ENCODE measurements at regions not wholly inside any gene's neighbourhood (a gene's known extent, or its start where the extent isn't known, plus 50 kb on each side); places are given as distances from the start of the nearest gene placed in this dataset.

DNA sequence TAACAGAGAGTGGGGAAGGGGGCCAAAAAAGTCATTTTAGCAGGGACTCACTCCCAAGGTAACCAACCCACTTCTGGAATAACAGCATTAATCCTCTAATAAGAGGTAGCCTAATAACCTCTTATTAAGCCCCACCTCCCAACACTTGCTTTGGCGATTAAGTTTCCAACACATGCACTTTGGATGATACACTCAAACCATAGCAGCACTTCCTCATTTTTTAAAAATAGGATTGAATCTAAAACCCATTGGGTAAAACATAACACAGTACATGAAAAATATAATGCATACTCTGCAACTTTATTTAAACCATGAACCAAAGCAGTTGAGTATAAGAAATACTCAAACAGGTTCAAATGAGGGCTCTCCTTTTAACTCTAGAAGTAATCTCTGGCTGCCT is 318.3 kb downstream of the HACE1 start:
- ChIA-PET POLR2A (no interaction called here), CTCF (no interaction called here)
- Histone ChIP-seq H3K4me3 (ENCODE audit: low read depth in 2 of 2, low read length in 2 of 2) (no peak overlapping the region), H3K9me3 (ENCODE audit: control insufficient read depth, insufficient read depth, low read depth, low read length) (no peaks in the 10 kb centered on the region), H3K36me3 (ENCODE audit: control insufficient read depth, insufficient read depth, low read length) (no peaks in the 10 kb centered on the region), H3K27me3 (ENCODE audit: control insufficient read depth, insufficient read depth, low read length) (no peaks in the 10 kb centered on the region), H3K4me1 (ENCODE audit: control insufficient read depth, insufficient read depth, low read length) (no peaks in the 10 kb centered on the region), H3K27ac (ENCODE audit: low read length) (no peak overlapping the region)
- DNase-seq (ENCODE audit: low read depth, low spot score): no peak
- BruUV-seq (replicated peaks): no TSS peak
- in situ Hi-C loops (cut with HindIII; ENCODE audit: low pct_unique_long_range_greater_than_20kb, low sequenced_read_pairs): no loop called here
- ATAC-seq: no peak
- intact Hi-C loops (cut with micrococcal nuclease; ENCODE audit: unreplicated experiment): no loop called here
- TF ChIP-seq POLR2AphosphoS5 (IDR thresholded peaks at IDR 0.05; ENCODE audit: low read depth, low read length): no peak
- no peak for TF ChIP-seq SIN3A (IDR thresholded peaks at IDR 0.05; ENCODE audit: borderline replicate concordance, insufficient read depth, low read depth, low read length)
- TF ChIP-seq, protein P1, sequence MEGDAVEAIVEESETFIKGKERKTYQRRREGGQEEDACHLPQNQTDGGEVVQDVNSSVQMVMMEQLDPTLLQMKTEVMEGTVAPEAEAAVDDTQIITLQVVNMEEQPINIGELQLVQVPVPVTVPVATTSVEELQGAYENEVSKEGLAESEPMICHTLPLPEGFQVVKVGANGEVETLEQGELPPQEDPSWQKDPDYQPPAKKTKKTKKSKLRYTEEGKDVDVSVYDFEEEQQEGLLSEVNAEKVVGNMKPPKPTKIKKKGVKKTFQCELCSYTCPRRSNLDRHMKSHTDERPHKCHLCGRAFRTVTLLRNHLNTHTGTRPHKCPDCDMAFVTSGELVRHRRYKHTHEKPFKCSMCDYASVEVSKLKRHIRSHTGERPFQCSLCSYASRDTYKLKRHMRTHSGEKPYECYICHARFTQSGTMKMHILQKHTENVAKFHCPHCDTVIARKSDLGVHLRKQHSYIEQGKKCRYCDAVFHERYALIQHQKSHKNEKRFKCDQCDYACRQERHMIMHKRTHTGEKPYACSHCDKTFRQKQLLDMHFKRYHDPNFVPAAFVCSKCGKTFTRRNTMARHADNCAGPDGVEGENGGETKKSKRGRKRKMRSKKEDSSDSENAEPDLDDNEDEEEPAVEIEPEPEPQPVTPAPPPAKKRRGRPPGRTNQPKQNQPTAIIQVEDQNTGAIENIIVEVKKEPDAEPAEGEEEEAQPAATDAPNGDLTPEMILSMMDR (IDR thresholded peaks at IDR 0.05): no peak
- no peak for TF ChIP-seq TCF7L2 (IDR thresholded peaks at IDR 0.05; ENCODE audit: low read depth, low read length)
- TF ChIP-seq, protein P2, sequence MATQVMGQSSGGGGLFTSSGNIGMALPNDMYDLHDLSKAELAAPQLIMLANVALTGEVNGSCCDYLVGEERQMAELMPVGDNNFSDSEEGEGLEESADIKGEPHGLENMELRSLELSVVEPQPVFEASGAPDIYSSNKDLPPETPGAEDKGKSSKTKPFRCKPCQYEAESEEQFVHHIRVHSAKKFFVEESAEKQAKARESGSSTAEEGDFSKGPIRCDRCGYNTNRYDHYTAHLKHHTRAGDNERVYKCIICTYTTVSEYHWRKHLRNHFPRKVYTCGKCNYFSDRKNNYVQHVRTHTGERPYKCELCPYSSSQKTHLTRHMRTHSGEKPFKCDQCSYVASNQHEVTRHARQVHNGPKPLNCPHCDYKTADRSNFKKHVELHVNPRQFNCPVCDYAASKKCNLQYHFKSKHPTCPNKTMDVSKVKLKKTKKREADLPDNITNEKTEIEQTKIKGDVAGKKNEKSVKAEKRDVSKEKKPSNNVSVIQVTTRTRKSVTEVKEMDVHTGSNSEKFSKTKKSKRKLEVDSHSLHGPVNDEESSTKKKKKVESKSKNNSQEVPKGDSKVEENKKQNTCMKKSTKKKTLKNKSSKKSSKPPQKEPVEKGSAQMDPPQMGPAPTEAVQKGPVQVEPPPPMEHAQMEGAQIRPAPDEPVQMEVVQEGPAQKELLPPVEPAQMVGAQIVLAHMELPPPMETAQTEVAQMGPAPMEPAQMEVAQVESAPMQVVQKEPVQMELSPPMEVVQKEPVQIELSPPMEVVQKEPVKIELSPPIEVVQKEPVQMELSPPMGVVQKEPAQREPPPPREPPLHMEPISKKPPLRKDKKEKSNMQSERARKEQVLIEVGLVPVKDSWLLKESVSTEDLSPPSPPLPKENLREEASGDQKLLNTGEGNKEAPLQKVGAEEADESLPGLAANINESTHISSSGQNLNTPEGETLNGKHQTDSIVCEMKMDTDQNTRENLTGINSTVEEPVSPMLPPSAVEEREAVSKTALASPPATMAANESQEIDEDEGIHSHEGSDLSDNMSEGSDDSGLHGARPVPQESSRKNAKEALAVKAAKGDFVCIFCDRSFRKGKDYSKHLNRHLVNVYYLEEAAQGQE (IDR thresholded peaks at IDR 0.05; ENCODE audit: insufficient read depth in 1 of 2, low read depth in 2 of 2, low read length in 1 of 2): no peak

DNA sequence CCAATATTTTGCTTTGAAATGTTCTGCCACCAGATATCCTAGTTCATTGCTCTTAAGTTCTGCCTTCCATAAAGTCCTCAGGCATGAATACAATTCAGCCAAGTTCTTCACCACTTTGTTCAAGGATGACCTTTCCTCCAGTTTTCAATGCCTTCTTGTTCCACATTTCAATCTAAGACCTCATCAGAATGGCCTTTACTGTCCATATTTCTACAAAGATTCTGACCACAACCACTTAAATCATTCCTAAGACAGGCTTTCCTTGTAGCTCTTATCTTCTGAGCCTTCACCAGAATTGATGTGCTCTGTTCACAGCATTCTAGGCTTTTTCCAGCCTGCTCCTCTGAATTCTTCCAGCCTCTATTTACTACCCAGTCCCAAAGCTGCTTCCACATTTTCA is 319.0 kb downstream of the HACE1 start:
- CTCF ChIA-PET: interaction anchor here (0.7 kb wide), 1 partner anchor 16 kb away, joined by 3 read pairs; no protein-coding TSS in a partner anchor
- POLR2A ChIA-PET: interaction anchor here (0.5 kb wide), 1 partner anchor 76 kb away, joined by 4 read pairs; no protein-coding TSS in a partner anchor
- TF ChIP-seq SIN3A (IDR thresholded peaks at IDR 0.05; ENCODE audit: borderline replicate concordance, insufficient read depth, low read depth, low read length) (no peak), POLR2AphosphoS5 (IDR thresholded peaks at IDR 0.05; ENCODE audit: low read depth, low read length) (no peak), TCF7L2 (IDR thresholded peaks at IDR 0.05; ENCODE audit: low read depth, low read length) (no peak)
- TF ChIP-seq, protein P1 (IDR thresholded peaks at IDR 0.05): no peak
- TF ChIP-seq, protein P2 (IDR thresholded peaks at IDR 0.05; ENCODE audit: insufficient read depth in 1 of 2, low read depth in 2 of 2, low read length in 1 of 2): no peak
- no TSS peak for BruUV-seq (replicated peaks)
- in situ Hi-C loops (cut with HindIII; ENCODE audit: low pct_unique_long_range_greater_than_20kb, low sequenced_read_pairs): no loop called here
- H3K27me3 ChIP-seq (ENCODE audit: control insufficient read depth, insufficient read depth, low read length): no peaks in the 10 kb centered on the region
- no peaks in the 10 kb centered on the region for H3K9me3 ChIP-seq (ENCODE audit: control insufficient read depth, insufficient read depth, low read depth, low read length)
- no peak overlapping the region for H3K4me3 ChIP-seq (ENCODE audit: low read depth in 2 of 2, low read length in 2 of 2)
- no peak for DNase-seq (ENCODE audit: low read depth, low spot score)
- no peaks in the 10 kb centered on the region for H3K36me3 ChIP-seq (ENCODE audit: control insufficient read depth, insufficient read depth, low read length)
- H3K4me1 ChIP-seq (ENCODE audit: control insufficient read depth, insufficient read depth, low read length): no peaks in the 10 kb centered on the region
- ATAC-seq: no peak
- intact Hi-C loops (cut with micrococcal nuclease; ENCODE audit: unreplicated experiment): no loop called here
- H3K27ac ChIP-seq (ENCODE audit: low read length): no peak overlapping the region

All from Panc1 (cell line).